Gastrocnemius medialis (tissue), 4 donors: ENCODE measurements at regions not wholly inside any gene's neighbourhood (a gene's known extent, or its start where the extent isn't known, plus 50 kb on each side); places are given as distances from the start of the nearest gene placed in this dataset.

Source experiments
- POLR2A ChIP-seq, 2 donors: fragments of 450-650 bp; IDR thresholded peaks; one replicate each; pipeline ENCODE4 v1.6.1; 2017; ENCODE audit warnings: antibody characterized with exemption in 2 of 2, mild to moderate bottlenecking in 2 of 2, moderate library complexity in 2 of 2
- TF ChIP-seq, protein P1 (sequence below), 5 experiments: fragments of 450-650 bp in 3 of 5; fragments of 200-600 bp in 2 of 5; sonication (generic) in 2 of 5; IDR thresholded peaks in 4 of 5; conservative IDR thresholded peaks in 1 of 5; 1 replicate in 4 of 5; 2 replicates in 1 of 5; pipeline ENCODE4 v1.5.1; 2016 to 2019; ENCODE audit warnings: antibody characterized with exemption in 5 of 5, mild to moderate bottlenecking in 3 of 5, moderate library complexity in 3 of 5

DNA sequence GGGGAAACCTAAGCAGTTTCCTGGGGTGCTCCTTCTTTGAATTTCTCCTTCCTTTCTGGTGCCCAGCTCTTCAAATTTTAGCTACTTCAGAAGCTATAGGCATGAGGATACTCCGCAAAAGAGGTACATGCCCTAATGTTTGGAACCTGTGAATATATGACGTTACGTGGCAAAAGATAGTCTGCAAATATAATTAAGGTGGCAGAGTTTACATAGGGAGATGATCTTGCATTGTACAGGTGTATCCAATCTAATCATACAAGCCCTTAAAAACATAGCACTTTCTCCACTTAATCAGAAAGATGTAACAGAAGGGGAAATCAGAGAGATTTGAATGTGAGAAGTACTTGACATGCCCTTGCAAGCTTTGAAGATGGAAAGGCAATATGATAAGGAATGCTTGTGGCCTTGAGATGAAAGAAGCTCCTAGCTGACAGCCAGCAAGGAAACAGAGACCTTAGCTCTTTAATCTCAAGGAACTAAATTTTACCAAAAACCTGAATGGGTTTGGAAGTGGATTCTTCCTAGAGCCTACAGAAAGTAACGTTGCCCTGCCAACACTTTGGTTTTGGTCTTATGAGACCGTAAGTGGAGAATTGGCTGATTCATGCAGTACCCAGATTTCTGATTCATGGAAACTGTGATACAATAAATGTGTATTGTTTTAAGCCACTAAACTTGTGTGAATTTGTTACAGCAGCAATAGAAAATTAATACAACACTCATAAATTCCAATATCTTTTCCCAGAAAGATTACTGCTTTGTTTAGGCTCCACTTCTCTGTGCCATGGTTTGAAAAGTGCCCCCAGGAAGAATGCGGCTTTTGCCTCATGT, 268.4 kb downstream of the FAM170A start:
- TF ChIP-seq, protein P1, sequence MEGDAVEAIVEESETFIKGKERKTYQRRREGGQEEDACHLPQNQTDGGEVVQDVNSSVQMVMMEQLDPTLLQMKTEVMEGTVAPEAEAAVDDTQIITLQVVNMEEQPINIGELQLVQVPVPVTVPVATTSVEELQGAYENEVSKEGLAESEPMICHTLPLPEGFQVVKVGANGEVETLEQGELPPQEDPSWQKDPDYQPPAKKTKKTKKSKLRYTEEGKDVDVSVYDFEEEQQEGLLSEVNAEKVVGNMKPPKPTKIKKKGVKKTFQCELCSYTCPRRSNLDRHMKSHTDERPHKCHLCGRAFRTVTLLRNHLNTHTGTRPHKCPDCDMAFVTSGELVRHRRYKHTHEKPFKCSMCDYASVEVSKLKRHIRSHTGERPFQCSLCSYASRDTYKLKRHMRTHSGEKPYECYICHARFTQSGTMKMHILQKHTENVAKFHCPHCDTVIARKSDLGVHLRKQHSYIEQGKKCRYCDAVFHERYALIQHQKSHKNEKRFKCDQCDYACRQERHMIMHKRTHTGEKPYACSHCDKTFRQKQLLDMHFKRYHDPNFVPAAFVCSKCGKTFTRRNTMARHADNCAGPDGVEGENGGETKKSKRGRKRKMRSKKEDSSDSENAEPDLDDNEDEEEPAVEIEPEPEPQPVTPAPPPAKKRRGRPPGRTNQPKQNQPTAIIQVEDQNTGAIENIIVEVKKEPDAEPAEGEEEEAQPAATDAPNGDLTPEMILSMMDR (IDR thresholded peaks at IDR 0.05 in 4 of 5, conservative IDR thresholded peaks at IDR 0.05 in 1 of 5): no peak
- TF ChIP-seq POLR2A (IDR thresholded peaks at IDR 0.05): no peak
